ES-I3 (cell line): ENCODE measurements at regions not wholly inside any gene's neighbourhood (a gene's known extent, or its start where the extent isn't known, plus 50 kb on each side); places are given as distances from the start of the nearest gene placed in this dataset.

Experiments
- H3K36me3 ChIP-seq: 2 replicates; pipeline ENCODE4 v1.6.1; 2013; ENCODE audit warnings: mild to moderate bottlenecking, low read length, control low read depth, moderate library complexity; ENCODE audit not compliant: insufficient read depth
- H3K4me1 ChIP-seq: 2 replicates; pipeline ENCODE4 v1.6.1; 2013; ENCODE audit warnings: mild to moderate bottlenecking, control low read depth, low read length; ENCODE audit not compliant: insufficient read depth
- H3K9ac ChIP-seq: 2 replicates; pipeline ENCODE4 v1.6.1; 2013; ENCODE audit warnings: low read depth, mild to moderate bottlenecking, low read length, moderate library complexity
- H3K9me3 ChIP-seq: 2 replicates; pipeline ENCODE4 v1.6.1; 2013; ENCODE audit warnings: mild to moderate bottlenecking, low read length, moderate library complexity; ENCODE audit not compliant: control insufficient read depth, insufficient read depth

DNA sequence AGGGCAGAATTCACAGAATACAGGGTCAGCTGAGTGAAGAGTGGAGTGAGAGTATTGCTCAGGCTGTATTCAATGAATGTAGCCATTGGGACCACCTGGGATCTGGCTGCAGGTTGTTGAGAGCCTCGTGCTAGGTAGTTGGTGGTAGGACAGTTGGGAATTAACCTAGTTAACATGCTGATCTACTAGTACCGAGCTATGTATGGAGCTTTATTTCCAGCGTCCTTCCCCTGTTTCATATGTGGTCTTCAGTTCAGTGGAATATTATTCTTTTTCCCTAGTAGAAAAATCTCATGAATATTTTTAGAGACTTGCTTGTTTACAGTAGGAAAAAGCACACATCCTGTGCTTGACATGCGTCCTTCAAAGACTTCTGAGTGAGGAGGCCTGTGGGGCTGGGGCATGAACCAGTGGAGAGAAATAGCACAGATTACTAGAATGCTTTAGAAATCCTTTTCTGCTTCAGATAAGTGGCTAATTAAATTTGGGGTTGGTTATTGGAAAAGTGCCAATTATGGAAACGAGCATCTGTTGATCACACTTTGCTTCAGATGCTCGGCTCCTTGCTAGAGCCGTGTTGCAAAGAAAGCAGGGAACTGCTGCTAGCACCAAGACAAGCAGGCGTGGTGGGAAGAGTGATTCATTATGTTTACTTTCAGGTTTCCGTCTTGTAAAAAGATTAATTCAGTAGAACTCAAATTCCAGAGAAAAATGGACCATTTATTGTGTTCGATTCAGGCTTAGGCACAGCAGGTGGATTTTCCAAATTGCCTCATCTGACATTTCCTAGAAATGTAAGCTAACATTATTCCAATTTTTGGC lies 53.6 kb downstream of the ARF6 start:
- H3K9ac ChIP-seq, result no peak overlapping the region
- peaks cover 5% of the 10 kb centered on the region; the same call in 1 of the 2 replicates for H3K4me1 ChIP-seq
- no peaks in the 10 kb centered on the region for H3K36me3 ChIP-seq
- peaks cover 6% of the 10 kb centered on the region; the same call in 1 of the 2 replicates for H3K9me3 ChIP-seq

DNA sequence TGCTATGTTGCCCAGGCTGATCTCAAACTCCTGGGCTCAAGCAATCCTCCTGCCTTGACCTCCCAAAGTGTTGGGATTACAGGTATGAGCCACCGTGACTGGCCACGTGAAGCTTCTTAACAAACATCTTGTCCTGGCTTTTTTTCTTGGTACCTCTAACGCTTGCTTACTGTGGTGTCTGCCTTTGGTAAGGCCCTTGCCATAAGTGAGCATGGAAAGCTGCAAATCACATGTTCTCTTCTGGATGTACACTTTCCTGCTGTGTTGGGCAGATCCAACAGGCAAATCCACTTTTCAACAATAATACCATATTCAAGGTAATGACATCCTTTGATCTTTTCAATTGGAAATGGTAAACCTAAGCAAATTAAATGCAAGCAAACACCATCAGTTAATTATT lies 54.6 kb downstream of the ARF6 start:
- Histone ChIP-seq H3K4me1 (peaks cover 5% of the 10 kb centered on the region; the same call in 1 of the 2 replicates), H3K9ac (no peak overlapping the region), H3K36me3 (no peaks in the 10 kb centered on the region), H3K9me3 (peaks cover 1% of the 10 kb centered on the region; the same call in 1 of the 2 replicates)

DNA sequence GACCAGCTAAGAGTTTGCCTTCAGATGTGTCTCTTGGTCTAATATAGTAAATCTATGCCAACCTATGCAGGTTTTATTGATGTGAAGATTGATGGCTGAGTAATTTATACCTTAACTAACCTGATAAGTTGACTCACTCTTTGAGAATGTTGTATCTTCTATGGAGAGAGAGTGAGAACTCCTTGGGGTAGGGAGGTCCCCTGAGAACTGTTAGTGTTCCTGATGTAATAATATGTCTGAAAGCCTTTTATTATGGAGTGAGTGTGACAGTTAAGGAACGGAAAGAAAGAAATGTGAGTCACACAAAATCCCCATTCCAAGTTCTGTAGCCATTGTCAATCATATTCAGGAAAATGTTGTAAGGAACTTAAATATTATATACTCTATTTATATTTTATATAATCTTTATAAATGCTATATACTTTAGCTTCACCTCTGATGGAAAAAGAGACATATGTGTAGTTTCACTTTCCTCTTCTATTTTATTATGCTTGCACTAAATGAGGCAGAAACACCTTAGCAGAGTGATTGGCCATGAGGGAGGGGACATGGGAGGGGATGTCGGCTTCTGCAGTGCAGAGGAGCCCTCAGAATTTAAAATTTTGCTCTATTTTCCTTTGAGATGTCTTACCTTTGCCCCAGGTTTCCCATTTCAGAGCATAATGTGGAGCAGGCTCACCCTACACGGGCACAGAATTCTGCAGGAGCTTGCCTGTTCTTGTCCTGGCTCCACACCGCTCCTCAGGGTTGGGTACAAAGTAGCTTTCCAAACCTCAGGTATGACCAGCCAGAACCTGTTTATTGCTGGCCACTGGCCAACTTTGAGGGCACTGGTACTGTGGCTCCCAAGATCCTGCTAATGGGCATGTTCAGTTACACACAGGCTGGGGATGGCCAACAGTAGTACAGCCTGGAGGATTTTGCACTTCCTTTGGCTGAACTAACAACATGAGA lies 57.7 kb downstream of the ARF6 start:
- no peaks in the 10 kb centered on the region for H3K9me3 ChIP-seq
- H3K36me3 ChIP-seq, result no peaks in the 10 kb centered on the region
- peaks cover 5% of the 10 kb centered on the region; the same call in 1 of the 2 replicates for H3K4me1 ChIP-seq
- H3K9ac ChIP-seq, result no peak overlapping the region

- H3K4me1 ChIP-seq, result peaks cover 5% of the 10 kb centered on the region; the same call in 1 of the 2 replicates
- H3K9me3 ChIP-seq, result no peaks in the 10 kb centered on the region
- no peak overlapping the region for H3K9ac ChIP-seq
- H3K36me3 ChIP-seq, result no peaks in the 10 kb centered on the region
Observed at GRCh38 chr14:49951229-49951607, 58.3 kb downstream of the ARF6 start.

DNA sequence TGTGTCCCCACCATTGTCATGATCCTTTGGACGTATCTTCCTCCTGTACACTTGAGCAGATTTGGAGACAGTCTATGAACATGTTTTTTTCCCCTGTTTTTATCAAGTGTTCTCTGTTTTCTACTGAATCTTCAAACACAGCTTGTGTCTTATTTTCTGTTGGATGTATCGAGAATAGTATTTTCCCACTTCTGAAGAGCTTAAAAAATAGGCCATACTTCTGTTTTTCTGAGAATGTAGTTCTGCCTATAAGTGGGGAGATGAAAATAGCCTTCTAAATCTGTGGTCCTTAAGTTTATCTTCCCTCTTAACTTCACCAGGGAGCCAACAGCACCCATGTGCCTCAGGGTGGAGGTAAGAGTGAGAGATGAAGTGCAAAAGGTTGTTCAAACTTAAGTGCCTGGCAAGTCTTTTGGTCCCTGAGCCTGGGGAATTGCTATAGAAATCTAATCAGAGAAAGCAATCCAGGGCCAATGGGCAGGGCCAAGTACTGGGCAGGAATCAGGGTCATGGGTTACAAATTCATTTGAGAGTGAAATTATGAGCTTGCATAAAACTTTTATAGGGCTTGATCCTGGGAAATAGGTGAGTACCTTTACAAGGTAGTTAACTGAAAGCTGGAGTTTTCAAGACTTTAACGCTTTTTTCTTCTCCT lies 58.9 kb downstream of the ARF6 start:
- H3K9me3 ChIP-seq, result no peaks in the 10 kb centered on the region
- H3K4me1 ChIP-seq, result peaks cover 5% of the 10 kb centered on the region; the same call in 1 of the 2 replicates
- H3K36me3 ChIP-seq, result no peaks in the 10 kb centered on the region
- H3K9ac ChIP-seq, result no peak overlapping the region

DNA sequence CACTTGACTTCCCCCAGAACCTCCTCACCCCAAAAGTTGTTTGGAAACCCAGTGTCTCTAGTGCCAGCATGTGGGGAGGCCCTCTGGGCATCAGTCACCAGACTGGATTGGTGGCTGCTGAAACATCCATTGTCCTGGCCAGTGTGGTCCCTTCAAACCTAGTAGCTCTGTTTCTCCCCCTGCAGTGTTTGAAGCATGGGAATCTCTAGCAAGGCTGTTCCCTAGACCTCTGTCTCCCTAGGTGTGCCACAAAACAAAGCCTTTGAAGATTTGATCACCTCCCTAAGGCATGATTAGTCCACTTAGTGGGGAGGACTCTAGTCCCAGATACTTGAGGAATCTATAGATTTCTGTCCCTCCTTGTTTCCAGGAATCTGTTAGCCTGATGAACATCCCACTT lies 60.3 kb downstream of the ARF6 start:
- Histone ChIP-seq H3K9ac (no peak overlapping the region), H3K36me3 (no peaks in the 10 kb centered on the region), H3K4me1 (peaks cover 5% of the 10 kb centered on the region; the same call in 1 of the 2 replicates), H3K9me3 (no peaks in the 10 kb centered on the region)

DNA sequence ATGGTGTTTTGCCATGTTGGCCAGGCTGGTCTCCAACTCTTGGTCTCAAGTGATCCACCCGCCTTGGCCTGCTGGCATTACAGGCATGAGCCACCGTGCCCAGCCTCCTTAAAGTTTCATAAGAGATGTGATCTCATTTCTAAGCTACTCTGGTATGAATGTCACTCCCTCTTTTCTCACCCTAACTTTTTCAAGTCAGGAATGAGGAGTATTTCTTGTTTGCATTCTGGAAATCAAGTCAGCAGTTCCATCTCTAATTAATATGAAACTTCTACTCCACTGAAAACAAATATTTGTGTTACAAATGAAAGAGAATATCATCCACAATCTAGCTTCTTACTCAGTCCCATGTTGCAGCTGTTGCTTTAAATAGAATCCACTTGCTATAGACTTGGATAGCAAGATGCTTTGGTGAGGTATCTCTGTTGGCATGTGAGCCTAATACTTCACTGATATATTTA lies 61.3 kb downstream of the ARF6 start:
- no peaks in the 10 kb centered on the region for H3K9me3 ChIP-seq
- no peaks in the 10 kb centered on the region for H3K36me3 ChIP-seq
- no peak overlapping the region for H3K9ac ChIP-seq
- H3K4me1 ChIP-seq, result peaks cover 5% of the 10 kb centered on the region; the same call in 1 of the 2 replicates

- Histone ChIP-seq H3K36me3 (no peaks in the 10 kb centered on the region), H3K4me1 (peaks cover 5% of the 10 kb centered on the region; the same call in 1 of the 2 replicates), H3K9me3 (no peaks in the 10 kb centered on the region), H3K9ac (no peak overlapping the region)
Observed at GRCh38 chr14:49955024-49955423, 62.1 kb downstream of the ARF6 start.

DNA sequence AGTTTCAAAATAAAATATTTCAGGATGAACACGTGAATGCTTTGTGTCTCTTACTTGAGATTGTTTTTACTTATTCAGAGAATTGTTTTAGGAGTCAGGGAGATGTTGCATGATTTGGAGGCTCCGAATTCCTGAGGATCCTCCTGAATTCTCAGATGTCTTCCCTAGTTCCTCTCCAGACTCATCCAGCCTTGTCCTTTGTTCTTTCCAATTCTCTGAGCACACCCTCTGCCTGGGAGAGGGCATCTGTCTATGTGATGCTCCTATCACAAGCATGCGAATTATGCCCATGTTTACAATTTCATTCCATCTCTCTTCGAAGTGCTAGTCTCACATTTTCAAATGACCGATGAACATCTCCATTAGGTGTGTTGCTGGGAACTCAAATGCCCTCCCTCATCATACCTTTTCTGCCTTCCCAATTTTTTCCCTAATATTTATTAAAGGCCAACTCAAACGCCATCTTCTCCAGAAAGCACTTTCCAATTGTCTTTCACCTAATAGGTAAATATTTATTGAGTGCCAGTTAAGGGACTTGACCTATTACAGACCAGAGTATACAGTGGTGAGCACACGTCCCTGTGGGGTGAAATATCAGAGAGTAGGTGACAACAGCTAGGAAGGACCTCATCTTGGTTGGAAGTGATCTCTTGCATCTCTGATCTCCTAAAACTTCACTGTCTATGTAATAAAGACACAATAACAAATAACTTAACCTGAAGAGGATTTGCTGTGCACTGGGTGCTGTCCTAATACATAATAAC lies 64.4 kb downstream of the ARF6 start:
- Histone ChIP-seq H3K4me1 (no peaks in the 10 kb centered on the region; the same call in 1 of the 2 replicates), H3K36me3 (no peaks in the 10 kb centered on the region), H3K9me3 (no peaks in the 10 kb centered on the region), H3K9ac (no peak overlapping the region)

DNA sequence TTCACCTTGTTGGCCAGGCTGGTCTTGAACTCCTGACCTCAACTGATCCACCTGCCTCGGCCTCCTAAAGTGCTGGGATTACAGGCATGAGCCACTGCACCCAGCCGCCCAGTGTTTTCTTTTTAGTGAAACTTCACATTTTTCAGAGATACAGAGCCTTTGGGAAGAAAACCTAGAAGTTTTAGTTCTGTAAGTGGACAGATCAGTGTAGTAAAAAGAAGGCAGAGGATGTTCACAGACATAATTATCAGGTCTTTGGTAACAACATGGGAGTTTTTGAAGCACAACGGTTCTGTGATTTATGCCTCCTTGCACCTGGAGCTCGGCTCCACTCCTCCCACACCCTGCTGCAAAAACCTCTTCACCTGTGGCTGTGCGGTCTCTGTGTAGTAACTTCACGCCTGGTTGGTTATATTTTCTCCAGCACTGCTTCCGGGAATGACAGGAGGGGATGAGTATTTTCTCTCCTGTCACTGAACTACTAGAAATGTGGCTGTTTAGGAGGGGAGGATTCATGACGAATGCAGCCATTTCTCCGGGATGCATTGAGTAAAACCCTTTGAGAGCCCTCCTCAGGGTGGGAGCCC lies 67.0 kb downstream of the ARF6 start:
- no peak overlapping the region for H3K9ac ChIP-seq
- no peaks in the 10 kb centered on the region for H3K36me3 ChIP-seq
- no peaks in the 10 kb centered on the region for H3K9me3 ChIP-seq
- H3K4me1 ChIP-seq, result no peaks in the 10 kb centered on the region; the same call in 1 of the 2 replicates

DNA sequence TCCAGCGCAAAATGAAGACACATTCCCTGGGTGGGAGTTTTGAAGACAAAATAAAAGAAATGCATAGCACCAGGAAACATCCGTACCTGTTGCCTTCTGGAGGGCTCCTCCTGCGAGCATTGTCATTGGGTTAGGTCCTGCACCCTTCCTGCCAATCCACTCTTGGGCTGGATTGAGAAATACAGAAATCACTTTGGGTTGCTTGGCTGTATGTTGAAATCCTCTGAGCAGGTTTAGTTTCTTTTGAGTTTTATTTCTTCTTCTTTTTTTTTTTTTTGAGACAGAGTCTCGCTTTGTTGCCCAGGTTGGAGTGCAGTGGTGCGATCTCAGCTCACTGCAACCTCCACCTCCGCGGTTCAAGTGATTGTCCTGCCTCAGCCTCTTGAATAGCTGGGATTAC lies 67.6 kb downstream of the ARF6 start:
- H3K9ac ChIP-seq, result no peak overlapping the region
- H3K36me3 ChIP-seq, result no peaks in the 10 kb centered on the region
- no peaks in the 10 kb centered on the region for H3K9me3 ChIP-seq
- no peaks in the 10 kb centered on the region; the same call in 1 of the 2 replicates for H3K4me1 ChIP-seq

- H3K9me3 ChIP-seq, result no peaks in the 10 kb centered on the region
- H3K4me1 ChIP-seq, result no peaks in the 10 kb centered on the region; the same call in 1 of the 2 replicates
- H3K36me3 ChIP-seq, result no peaks in the 10 kb centered on the region
- no peak overlapping the region for H3K9ac ChIP-seq
Observed at GRCh38 chr14:49961270-49962222, 68.7 kb downstream of the ARF6 start.
